ENCODE measurements at regions not wholly inside any gene's neighbourhood (a gene's known extent, or its start where the extent isn't known, plus 50 kb on each side); places are given as distances from the start of the nearest gene placed in this dataset.

DNA sequence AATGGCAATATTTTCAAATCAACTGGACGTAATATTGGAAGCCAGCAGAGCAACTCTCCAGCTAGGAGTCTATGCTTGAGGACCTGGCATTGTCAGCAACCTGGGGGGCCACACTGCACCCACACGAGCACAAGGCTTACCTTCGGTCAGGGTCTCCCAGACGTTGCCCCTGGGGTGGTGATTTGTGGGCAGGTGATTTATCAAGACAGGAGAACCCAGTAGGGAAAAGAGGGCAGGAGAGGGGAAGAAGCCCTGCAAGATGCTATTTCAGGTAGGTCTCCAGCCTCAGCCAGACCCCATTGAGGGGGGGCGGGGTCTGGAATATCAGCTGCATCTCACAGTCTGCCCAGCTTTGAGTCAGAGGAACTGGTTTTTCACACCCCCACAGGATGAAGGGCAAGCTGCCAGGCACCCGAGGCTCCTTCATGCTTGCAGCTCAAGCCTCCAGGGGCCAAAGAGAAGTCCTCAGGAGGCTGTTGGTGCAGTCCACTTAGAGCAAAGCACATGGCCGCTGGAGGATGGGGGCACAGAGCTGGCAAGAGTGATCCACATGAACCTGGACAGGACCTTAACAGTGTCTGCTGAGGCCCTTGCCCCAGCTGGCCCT is 80.9 kb upstream of the UQCRFS1 start:
- DNase-seq (ENCODE audit: low spot score): no peak
- no peak overlapping the region for H3K27ac ChIP-seq
- CTCF ChIA-PET: no interaction called here
- POLR2A ChIA-PET (ENCODE audit: low non-redundant PET): no interaction called here
- no peak for TF ChIP-seq CTCF (conservative IDR thresholded peaks at IDR 0.05; ENCODE audit: low read depth)

GRCh38 chr19:29294343-29294811 is 81.4 kb upstream of the UQCRFS1 start:
- no peak overlapping the region for H3K27ac ChIP-seq
- DNase-seq (ENCODE audit: low spot score): no peak
- POLR2A ChIA-PET (ENCODE audit: low non-redundant PET): no interaction called here
- CTCF ChIA-PET: no interaction called here
- no peak for TF ChIP-seq CTCF (conservative IDR thresholded peaks at IDR 0.05; ENCODE audit: low read depth)

DNA sequence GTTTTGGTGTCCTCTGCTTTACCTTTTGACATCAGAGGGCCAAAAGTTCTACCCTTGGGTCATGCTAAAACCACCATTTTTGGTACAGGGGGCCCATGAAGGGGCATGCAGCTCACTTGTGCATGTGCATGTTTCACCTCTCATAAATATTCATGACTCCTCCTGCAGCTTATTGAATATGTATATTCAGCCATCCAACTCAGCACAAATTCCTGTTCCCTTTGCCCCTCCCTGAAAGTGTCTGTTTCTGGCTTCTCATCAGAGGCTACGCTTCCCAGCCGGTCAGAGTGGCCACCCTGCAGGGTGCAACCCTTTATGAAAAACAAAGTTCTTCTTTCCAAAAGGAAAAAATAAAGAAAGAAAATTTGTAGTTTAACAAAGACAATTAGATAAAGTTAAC is 82.3 kb upstream of the UQCRFS1 start:
- ChIA-PET POLR2A (ENCODE audit: low non-redundant PET) (no interaction called here), CTCF (no interaction called here)
- TF ChIP-seq CTCF (conservative IDR thresholded peaks at IDR 0.05; ENCODE audit: low read depth): no peak
- H3K27ac ChIP-seq: no peak overlapping the region
- no peak for DNase-seq (ENCODE audit: low spot score)

- TF ChIP-seq CTCF (conservative IDR thresholded peaks at IDR 0.05; ENCODE audit: low read depth): no peak
- POLR2A ChIA-PET (ENCODE audit: low non-redundant PET): interaction anchor here (0.6 kb wide), 1 partner anchor 524 kb away, joined by 6 read pairs; no protein-coding TSS in a partner anchor
- no peak overlapping the region for H3K27ac ChIP-seq
- CTCF ChIA-PET: no interaction called here
- no peak for DNase-seq (ENCODE audit: low spot score)
These were observed 84.4 kb upstream of the UQCRFS1 start for GRCh38 chr19:29297381-29297780.

DNA sequence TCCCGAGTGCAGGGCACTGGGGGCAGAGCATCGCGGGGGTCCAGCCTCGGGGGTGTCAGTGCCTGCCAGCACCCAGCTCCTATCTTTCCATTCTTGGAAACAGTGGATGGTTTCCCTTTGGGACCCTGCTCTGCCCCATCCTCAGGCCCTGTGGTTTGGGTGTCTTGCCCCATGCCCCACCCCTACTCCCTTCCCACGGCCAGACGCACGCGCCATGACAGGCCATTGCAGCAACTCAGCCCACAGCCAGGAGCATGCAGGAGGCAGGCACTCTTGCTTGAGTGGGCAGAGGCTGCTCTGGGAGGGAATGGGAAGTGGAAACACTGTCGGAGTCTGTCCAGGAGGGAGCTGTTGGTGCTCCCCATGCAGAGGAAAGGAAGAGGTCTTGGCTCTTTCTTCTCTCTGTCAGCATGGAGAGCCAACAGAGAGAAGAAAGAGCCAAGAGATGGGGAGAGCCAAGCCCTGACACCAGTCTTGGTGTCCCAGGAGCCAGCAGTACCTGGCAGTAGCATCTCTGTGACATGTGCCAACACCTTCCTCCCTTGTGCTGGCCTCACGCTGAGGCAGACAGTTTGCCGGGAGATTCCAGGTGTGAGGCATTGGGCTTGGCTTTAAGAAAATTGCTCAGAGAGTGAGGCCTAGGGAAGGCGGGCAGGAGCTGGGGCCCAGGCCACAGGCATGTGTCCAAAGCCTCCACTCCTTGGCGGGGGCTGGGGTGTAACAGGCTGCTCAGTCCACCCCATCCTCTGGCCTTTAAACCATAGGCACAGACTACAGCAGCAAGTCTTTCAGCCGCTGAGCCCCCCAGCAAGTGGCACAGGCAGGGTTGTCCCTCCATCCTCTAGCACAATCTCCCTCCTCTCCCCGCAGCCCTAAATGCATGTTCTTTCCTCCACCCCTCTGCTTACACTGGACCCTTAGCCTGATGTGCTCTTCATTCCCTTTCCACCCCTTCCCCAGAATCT is 86.7 kb upstream of the UQCRFS1 start:
- no peak for DNase-seq (ENCODE audit: low spot score)
- ChIA-PET POLR2A (ENCODE audit: low non-redundant PET) (no interaction called here), CTCF (no interaction called here)
- H3K27ac ChIP-seq: no peak overlapping the region
- TF ChIP-seq CTCF (conservative IDR thresholded peaks at IDR 0.05; ENCODE audit: low read depth): no peak

- ChIA-PET POLR2A (ENCODE audit: low non-redundant PET) (no interaction called here), CTCF (no interaction called here)
- no peak overlapping the region for H3K27ac ChIP-seq
- TF ChIP-seq CTCF (conservative IDR thresholded peaks at IDR 0.05; ENCODE audit: low read depth): no peak
- DNase-seq (ENCODE audit: low spot score): no peak
These were observed 89.3 kb upstream of the UQCRFS1 start for GRCh38 chr19:29302002-29302928.
